ENCODE measurements at regions not wholly inside any gene's neighbourhood (a gene's known extent, or its start where the extent isn't known, plus 50 kb on each side); places are given as distances from the start of the nearest gene placed in this dataset.

GRCh38 chr3:107979538-107979937 lies 111.3 kb downstream of the CD47 start:
- H2AFZ ChIP-seq (ENCODE audit: low read depth, low read length), result no peak overlapping the region
- no peak overlapping the region for H3K27ac ChIP-seq (ENCODE audit: low read length)
- no peak overlapping the region for H3K9ac ChIP-seq (ENCODE audit: low read length)
- no peaks in the 10 kb centered on the region for H3K27me3 ChIP-seq (ENCODE audit: insufficient read depth, low read depth, low read length)
- no peaks in the 10 kb centered on the region for H3F3A ChIP-seq (ENCODE audit: insufficient read depth, low read length, poor library complexity, severe bottlenecking)
- H4K20me1 ChIP-seq (ENCODE audit: insufficient read depth), result no peaks in the 10 kb centered on the region
- H3K79me2 ChIP-seq (replicated peaks; ENCODE audit: insufficient read depth, low read length), result no peaks in the 10 kb centered on the region
- TF ChIP-seq CTCF (IDR thresholded peaks at IDR 0.05; ENCODE audit: poor library complexity, severe bottlenecking), result no peak
- TF ChIP-seq REST (IDR thresholded peaks at IDR 0.05; ENCODE audit: borderline replicate concordance), result no peak
- no peak for TF ChIP-seq RAD21 (conservative IDR thresholded peaks at IDR 0.05)
- H3K4me3 ChIP-seq (ENCODE audit: low read length), result no peak overlapping the region
- no peak overlapping the region for H3K4me2 ChIP-seq (ENCODE audit: low read length)
- no peaks in the 10 kb centered on the region for H3K36me3 ChIP-seq (ENCODE audit: insufficient read depth, low read length)
- H3K9me2 ChIP-seq (ENCODE audit: insufficient read depth, low read length), result no peaks in the 10 kb centered on the region
- H3K9me3 ChIP-seq (ENCODE audit: low read length), result no peaks in the 10 kb centered on the region

GRCh38 chr3:107978131-107979055 lies 112.4 kb downstream of the CD47 start:
- TF ChIP-seq POLR2AphosphoS5 (IDR thresholded peaks at IDR 0.05) (no peak), EP300 (conservative IDR thresholded peaks at IDR 0.05; ENCODE audit: poor library complexity, severe bottlenecking) (no peak), SMC3 (conservative IDR thresholded peaks at IDR 0.05; ENCODE audit: poor library complexity) (no peak), TAF1 (IDR thresholded peaks at IDR 0.05; ENCODE audit: low read depth) (no peak), REST (IDR thresholded peaks at IDR 0.05; ENCODE audit: borderline replicate concordance) (no peak), CTCF (IDR thresholded peaks at IDR 0.05; ENCODE audit: poor library complexity, severe bottlenecking) (no peak), RAD21 (conservative IDR thresholded peaks at IDR 0.05) (no peak), EZH2 (IDR thresholded peaks at IDR 0.05; ENCODE audit: borderline replicate concordance, insufficient read depth, low read length, poor library complexity, severe bottlenecking) (no peak), MXI1 (conservative IDR thresholded peaks at IDR 0.05; ENCODE audit: poor library complexity, severe bottlenecking) (no peak)

More at GRCh38 chr3:107978131-107979055, 112.4 kb downstream of the CD47 start:
- no peak overlapping the region for H3K4me3 ChIP-seq (ENCODE audit: low read length)
- H3K9ac ChIP-seq (ENCODE audit: low read length), result no peak overlapping the region
- no peaks in the 10 kb centered on the region for H4K20me1 ChIP-seq (ENCODE audit: insufficient read depth)
- H3F3A ChIP-seq (ENCODE audit: insufficient read depth, low read length, poor library complexity, severe bottlenecking), result no peaks in the 10 kb centered on the region
- no peak overlapping the region for H2AFZ ChIP-seq (ENCODE audit: low read depth, low read length)
- H3K79me2 ChIP-seq (replicated peaks; ENCODE audit: insufficient read depth, low read length), result no peaks in the 10 kb centered on the region
- H3K27ac ChIP-seq (ENCODE audit: low read length), result no peak overlapping the region
- H3K27me3 ChIP-seq (ENCODE audit: insufficient read depth, low read depth, low read length), result no peaks in the 10 kb centered on the region
- no peaks in the 10 kb centered on the region for H3K9me2 ChIP-seq (ENCODE audit: insufficient read depth, low read length)
- no peaks in the 10 kb centered on the region for H3K9me3 ChIP-seq (ENCODE audit: low read length)
- H3K4me2 ChIP-seq (ENCODE audit: low read length), result no peak overlapping the region
- H3K36me3 ChIP-seq (ENCODE audit: insufficient read depth, low read length), result no peaks in the 10 kb centered on the region
